ENCODE measurements at regions not wholly inside any gene's neighbourhood (a gene's known extent, or its start where the extent isn't known, plus 50 kb on each side); places are given as distances from the start of the nearest gene placed in this dataset.

DNA sequence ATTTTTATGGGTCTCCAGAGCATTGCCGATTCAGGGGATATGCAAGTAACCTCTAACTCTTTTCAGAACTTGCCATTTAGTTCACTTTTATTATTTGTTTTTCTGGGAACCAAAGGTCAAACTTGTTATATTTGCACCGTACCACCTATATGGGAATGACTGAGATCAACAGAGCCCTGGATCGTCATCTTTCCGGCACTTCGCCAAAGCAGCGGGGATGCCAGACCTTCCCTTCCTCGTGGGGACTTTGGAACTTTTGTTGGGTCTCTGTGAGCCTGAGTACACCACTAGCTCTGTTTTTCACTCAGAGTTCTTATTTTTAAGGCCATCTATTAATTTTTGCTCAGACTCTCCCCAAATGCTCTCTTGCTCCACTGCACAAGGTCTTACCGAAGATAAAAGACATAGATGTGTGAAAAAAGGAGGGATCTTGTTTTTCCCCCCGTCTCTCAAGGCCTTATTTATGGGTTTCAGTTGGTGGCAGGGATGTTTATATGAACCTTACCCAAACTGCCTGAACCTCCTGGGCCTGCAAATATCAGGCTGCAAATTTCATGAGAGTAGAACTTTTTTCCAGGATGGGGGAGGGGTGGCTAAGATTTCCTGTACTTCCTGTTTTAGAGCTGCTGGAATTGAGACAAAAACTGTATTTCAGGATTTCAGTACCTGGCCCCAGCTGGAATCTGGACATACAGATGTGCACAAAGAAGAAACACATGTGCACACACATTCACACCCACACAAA is 350.3 kb downstream of the HRH4 start:
- H3K4me1 ChIP-seq (ENCODE audit: control insufficient read depth in 1 of 2, insufficient read depth in 1 of 2, low read depth in 1 of 2, low read length in 1 of 2) = no peaks in the 10 kb centered on the region
- TF ChIP-seq, protein P1, sequence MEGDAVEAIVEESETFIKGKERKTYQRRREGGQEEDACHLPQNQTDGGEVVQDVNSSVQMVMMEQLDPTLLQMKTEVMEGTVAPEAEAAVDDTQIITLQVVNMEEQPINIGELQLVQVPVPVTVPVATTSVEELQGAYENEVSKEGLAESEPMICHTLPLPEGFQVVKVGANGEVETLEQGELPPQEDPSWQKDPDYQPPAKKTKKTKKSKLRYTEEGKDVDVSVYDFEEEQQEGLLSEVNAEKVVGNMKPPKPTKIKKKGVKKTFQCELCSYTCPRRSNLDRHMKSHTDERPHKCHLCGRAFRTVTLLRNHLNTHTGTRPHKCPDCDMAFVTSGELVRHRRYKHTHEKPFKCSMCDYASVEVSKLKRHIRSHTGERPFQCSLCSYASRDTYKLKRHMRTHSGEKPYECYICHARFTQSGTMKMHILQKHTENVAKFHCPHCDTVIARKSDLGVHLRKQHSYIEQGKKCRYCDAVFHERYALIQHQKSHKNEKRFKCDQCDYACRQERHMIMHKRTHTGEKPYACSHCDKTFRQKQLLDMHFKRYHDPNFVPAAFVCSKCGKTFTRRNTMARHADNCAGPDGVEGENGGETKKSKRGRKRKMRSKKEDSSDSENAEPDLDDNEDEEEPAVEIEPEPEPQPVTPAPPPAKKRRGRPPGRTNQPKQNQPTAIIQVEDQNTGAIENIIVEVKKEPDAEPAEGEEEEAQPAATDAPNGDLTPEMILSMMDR (IDR thresholded peaks at IDR 0.05) = no peak

DNA sequence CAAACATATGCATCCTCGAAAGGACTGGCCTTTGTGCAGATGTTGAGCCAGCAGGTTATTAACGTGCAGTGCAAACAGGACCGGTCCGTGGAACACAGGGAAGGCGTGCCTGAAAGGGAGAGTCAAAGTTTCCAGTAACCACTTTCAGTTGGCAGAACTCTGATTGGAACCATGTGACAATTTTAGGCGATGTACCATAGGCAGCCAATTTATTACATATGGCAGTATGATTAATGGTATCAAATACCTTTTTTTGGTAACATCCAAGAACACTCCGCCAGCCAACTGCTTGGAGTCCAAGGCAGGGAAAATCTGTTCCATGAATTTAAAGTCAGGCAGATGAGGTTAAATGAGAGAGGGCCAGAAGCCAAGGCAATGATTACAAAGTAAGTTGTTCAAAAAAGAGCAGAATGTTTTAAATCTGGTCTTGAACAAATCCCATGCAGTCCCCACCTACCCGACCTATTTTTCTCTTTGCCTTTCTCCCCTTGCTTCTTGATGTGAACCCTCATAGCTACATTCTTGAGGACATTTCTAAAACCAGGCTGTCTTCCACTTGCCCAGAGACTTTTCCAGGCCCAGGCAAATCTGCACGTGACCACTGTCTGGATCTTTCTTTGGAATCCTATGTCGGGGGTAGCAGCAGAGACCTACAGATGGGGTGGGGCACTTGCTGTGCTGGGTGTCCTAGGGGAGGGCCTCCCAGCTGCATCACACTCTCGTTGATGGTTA is 351.7 kb downstream of the HRH4 start:
- H3K27me3 ChIP-seq = no peaks in the 10 kb centered on the region
- H3K9me3 ChIP-seq = no peaks in the 10 kb centered on the region
- H3K27ac ChIP-seq = no peak overlapping the region
- no peaks in the 10 kb centered on the region for H3K36me3 ChIP-seq
- H3K4me1 ChIP-seq (ENCODE audit: control insufficient read depth in 1 of 2, insufficient read depth in 1 of 2, low read depth in 1 of 2, low read length in 1 of 2) = no peaks in the 10 kb centered on the region
- TF ChIP-seq, protein P1 (IDR thresholded peaks at IDR 0.05) = no peak
- H3K4me3 ChIP-seq (ENCODE audit: low read depth in 1 of 2, low read length in 1 of 2) = no peak overlapping the region

More for the DNA sequence above, 350.3 kb downstream of the HRH4 start:
- no peaks in the 10 kb centered on the region for H3K27me3 ChIP-seq
- no peak overlapping the region for H3K27ac ChIP-seq
- no peak overlapping the region for H3K4me3 ChIP-seq (ENCODE audit: low read depth in 1 of 2, low read length in 1 of 2)
- no peaks in the 10 kb centered on the region for H3K36me3 ChIP-seq
- no peaks in the 10 kb centered on the region for H3K9me3 ChIP-seq

DNA sequence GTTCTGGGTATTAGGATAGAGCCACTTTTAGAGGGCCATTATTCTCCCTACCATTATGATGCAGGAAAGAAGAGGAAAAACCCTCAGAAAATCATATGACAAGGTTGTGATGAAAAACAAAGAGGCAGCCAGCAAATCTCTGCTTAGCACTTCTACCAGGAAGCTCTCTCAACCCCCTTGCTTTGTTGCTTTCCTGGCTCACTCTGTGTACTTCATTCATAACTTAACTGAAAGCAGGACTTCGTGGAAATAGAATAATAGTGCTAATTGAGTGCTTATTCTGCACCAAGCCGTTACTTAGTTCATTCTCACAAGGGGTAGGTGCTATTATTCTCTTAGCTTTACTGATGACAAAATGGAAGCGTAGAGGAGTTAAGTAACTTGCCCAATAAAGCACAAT is 354.1 kb downstream of the HRH4 start:
- no peak overlapping the region for H3K27ac ChIP-seq
- no peaks in the 10 kb centered on the region for H3K4me1 ChIP-seq (ENCODE audit: control insufficient read depth in 1 of 2, insufficient read depth in 1 of 2, low read depth in 1 of 2, low read length in 1 of 2)
- H3K27me3 ChIP-seq = no peaks in the 10 kb centered on the region
- TF ChIP-seq, protein P1 (IDR thresholded peaks at IDR 0.05) = no peak
- no peaks in the 10 kb centered on the region for H3K36me3 ChIP-seq
- H3K9me3 ChIP-seq = no peaks in the 10 kb centered on the region
- no peak overlapping the region for H3K4me3 ChIP-seq (ENCODE audit: low read depth in 1 of 2, low read length in 1 of 2)

DNA sequence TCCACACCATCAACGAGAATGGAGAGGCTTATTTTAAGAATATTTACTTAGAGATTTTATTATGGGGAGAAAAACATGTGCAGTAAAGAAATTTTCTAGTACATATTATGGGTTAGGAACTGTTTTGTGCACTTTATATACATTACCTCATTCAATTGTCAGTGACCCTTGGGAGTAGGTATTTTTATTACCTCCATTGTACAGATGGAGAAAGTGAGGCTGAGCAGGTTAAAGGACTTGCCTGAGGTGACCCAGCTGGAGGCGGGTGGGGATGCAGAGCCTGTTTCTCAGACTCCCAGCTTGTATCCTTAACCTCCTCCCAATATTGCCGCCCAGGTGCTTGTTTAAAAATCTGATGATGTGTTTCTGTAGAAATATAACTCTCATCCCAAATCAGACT is 356.7 kb downstream of the HRH4 start:
- Histone ChIP-seq H3K4me1 (ENCODE audit: control insufficient read depth in 1 of 2, insufficient read depth in 1 of 2, low read depth in 1 of 2, low read length in 1 of 2) (no peaks in the 10 kb centered on the region), H3K4me3 (ENCODE audit: low read depth in 1 of 2, low read length in 1 of 2) (no peak overlapping the region), H3K27ac (no peak overlapping the region), H3K36me3 (no peaks in the 10 kb centered on the region), H3K9me3 (no peaks in the 10 kb centered on the region), H3K27me3 (no peaks in the 10 kb centered on the region)
- TF ChIP-seq, protein P1 (IDR thresholded peaks at IDR 0.05) = no peak

DNA sequence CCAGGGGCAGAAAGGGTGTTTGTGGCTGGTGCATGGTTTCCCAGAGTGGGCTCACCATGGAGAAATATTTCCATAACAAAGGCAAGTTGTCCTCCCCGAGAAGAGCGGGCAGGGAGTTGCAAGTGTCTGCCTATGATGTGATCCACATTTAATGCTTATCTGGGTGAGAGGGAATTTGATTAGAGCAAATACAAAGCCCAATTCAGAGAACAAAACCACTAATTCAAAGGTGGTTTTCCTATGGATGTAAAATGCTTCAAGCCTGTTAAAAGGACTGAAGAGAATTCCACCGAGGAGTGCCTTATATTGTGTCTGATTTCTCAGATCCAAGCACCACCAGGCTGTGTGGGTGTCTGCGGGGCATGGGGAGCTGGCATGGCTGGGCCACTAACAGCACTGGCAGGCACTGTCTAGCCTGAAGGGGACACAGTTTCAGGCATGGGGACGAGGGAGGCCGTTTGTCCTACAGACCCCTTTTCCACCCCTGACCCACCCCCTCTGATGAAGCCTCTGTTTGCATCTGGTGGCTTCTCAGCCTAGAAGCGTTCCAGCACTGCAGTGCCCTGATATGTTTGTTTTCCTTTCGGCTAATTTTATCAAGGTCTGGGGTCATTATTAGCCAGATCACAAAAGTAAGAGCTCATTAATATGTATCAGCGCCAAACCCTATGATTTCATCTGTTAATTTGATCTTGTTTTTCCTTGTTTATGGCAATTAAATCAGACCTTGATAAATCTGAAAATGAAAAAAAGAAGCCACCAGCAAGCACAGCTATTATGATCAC is 357.3 kb downstream of the HRH4 start:
- TF ChIP-seq, protein P1 (IDR thresholded peaks at IDR 0.05) = no peak
- Histone ChIP-seq H3K4me3 (ENCODE audit: low read depth in 1 of 2, low read length in 1 of 2) (no peak overlapping the region), H3K27ac (no peak overlapping the region), H3K4me1 (ENCODE audit: control insufficient read depth in 1 of 2, insufficient read depth in 1 of 2, low read depth in 1 of 2, low read length in 1 of 2) (no peaks in the 10 kb centered on the region), H3K27me3 (no peaks in the 10 kb centered on the region), H3K9me3 (no peaks in the 10 kb centered on the region), H3K36me3 (no peaks in the 10 kb centered on the region)

Data from neutrophil (primary cell).